NCI-H345 treated with DMSO at 0.1 percent for 48 hours (cell line): ENCODE measurements at regions not wholly inside any gene's neighbourhood (a gene's known extent, or its start where the extent isn't known, plus 50 kb on each side); places are given as distances from the start of the nearest gene placed in this dataset.
"Not testable (repeated sequence)": the region's sequence is repeated elsewhere in the genome, so short reads cannot be mapped to it uniquely, and the experiment has no call there.

ENCODE experiments used
- DNase-seq: peaks from one replicate; lab custom pipeline; 2025; ENCODE audit not compliant: unreplicated experiment; lab: John Stamatoyannopoulos, UW

- no peak for DNase-seq
Observed at GRCh38 chr2:53211201-53211774, 556.3 kb upstream of the CHAC2 start.

GRCh38 chr2:53210538-53210937 lies 557.1 kb upstream of the CHAC2 start:
- DNase-seq: no peak

GRCh38 chr2:53209679-53210458 lies 557.7 kb upstream of the CHAC2 start:
- no peak for DNase-seq

GRCh38 chr2:53208815-53209214 lies 558.8 kb upstream of the CHAC2 start:
- DNase-seq: no peak

- not testable (repeated sequence) for DNase-seq
Observed at GRCh38 chr2:53206226-53206625, 561.4 kb upstream of the CHAC2 start.

GRCh38 chr2:53202063-53202462 lies 565.5 kb upstream of the CHAC2 start:
- DNase-seq: peak; percentile 13

- no peak for DNase-seq
Observed at GRCh38 chr2:53200072-53200471, 567.5 kb upstream of the CHAC2 start.

GRCh38 chr2:53188851-53189510 lies 578.6 kb upstream of the CHAC2 start:
- no peak for DNase-seq

GRCh38 chr2:53183581-53183980 lies 584.0 kb upstream of the CHAC2 start:
- no peak for DNase-seq

GRCh38 chr2:53182601-53183000 lies 585.0 kb upstream of the CHAC2 start:
- no peak for DNase-seq

- DNase-seq: no peak
Observed at GRCh38 chr2:53181759-53182158, 585.8 kb upstream of the CHAC2 start.

- DNase-seq: no peak
Observed at GRCh38 chr2:53177327-53177726, 590.3 kb upstream of the CHAC2 start.

GRCh38 chr2:53174539-53174938 lies 593.1 kb upstream of the CHAC2 start:
- DNase-seq: no peak

GRCh38 chr2:53173698-53174455 lies 593.7 kb upstream of the CHAC2 start:
- no peak for DNase-seq

- no peak for DNase-seq
Observed at GRCh38 chr2:53173091-53173490, 594.5 kb upstream of the CHAC2 start.

- no peak for DNase-seq
Observed at GRCh38 chr2:53170466-53170865, 597.1 kb upstream of the CHAC2 start.

- DNase-seq: no peak
Observed at GRCh38 chr2:53167227-53167626, 600.4 kb upstream of the CHAC2 start.

GRCh38 chr2:53150146-53150545 lies 617.5 kb upstream of the CHAC2 start:
- no peak for DNase-seq

GRCh38 chr2:53148221-53148620 lies 619.4 kb upstream of the CHAC2 start:
- DNase-seq: no peak

GRCh38 chr2:53131416-53131815 lies 636.2 kb upstream of the CHAC2 start:
- DNase-seq: no peak

GRCh38 chr2:53130441-53130943 lies 637.1 kb upstream of the CHAC2 start:
- no peak for DNase-seq
